NCI-H1105 (cell line): ENCODE measurements at regions not wholly inside any gene's neighbourhood (a gene's known extent, or its start where the extent isn't known, plus 50 kb on each side); places are given as distances from the start of the nearest gene placed in this dataset.

Experiments
- DNase-seq: peaks from one replicate; lab custom pipeline; 2025; lab: John Stamatoyannopoulos, UW

DNA sequence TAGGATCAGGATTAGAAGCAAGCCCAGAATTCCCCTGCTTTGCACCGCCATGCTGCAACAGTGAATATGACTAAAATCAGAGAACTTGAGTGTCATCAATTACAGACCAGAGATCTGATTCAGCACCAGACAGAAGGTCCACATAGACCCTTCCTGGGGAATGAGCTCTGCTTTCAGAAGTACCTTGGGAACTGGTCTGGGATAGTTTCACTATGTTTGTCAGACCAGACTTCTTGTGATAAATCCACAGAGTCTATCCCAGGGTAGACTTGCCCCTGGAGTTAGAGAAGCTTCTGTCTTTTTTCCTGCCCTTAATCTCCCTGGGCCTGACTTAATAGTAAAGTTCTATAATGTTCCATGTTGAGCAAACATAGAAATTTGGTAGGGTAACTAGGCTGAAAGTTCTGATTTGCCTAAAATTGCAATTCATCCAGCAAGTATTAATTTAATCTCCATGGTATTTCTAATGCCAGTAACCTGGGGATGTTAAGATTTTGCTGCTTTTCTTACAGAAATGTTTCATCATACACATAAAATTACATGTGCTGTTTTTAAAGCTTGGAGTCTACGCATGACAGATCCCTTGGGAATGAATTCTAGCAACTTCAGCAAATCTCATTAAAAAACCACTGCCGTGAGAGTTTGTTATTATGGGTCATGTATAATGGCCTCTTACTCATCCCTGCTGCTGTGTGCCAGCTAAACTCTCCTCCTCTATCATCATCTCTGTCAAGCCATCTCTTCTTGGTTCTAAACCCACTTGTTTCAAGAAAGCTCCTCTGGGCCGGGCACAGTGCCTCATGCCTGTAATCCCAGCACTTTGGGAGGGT, 61.3 kb upstream of the METAP2 start:
- DNase-seq, result no peak

DNA sequence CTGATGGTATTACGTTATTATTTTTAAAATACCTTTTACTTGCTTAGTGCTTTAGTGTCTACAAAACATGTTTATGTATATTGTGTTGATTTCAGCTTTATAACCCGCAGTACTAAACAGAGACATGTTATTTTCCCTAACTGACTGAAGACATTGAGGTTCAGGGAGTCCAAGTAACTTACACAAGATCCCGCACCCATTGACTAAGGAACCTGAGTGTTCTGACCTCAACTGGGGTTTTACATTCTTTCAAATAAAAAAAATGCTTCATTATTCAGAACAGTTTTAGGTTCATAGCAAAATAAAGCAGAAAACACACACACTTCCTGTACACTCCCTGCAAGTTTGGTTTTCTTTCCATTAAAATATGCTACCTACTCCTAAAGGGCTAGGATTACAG, 60.4 kb upstream of the METAP2 start:
- DNase-seq, result no peak

DNA sequence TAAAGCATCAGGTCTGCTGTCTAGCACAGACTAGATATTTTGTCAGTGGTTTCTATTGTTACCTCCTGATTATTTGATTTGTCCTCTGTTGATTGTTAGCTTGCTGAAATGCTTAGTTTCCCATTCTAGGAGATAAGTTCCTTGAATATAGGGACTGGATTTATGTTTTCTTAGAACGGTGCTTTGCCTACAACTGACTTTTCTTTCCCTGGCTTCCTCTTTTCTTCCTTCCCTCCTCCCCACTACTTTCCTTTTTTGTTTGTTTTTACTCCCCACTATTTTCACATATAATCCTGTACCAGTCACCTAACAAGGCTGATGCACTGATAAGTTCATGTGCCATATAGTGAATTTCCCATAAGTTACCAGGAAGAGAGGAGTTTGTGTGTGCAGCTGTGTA, 58.5 kb upstream of the METAP2 start:
- no peak for DNase-seq

DNA sequence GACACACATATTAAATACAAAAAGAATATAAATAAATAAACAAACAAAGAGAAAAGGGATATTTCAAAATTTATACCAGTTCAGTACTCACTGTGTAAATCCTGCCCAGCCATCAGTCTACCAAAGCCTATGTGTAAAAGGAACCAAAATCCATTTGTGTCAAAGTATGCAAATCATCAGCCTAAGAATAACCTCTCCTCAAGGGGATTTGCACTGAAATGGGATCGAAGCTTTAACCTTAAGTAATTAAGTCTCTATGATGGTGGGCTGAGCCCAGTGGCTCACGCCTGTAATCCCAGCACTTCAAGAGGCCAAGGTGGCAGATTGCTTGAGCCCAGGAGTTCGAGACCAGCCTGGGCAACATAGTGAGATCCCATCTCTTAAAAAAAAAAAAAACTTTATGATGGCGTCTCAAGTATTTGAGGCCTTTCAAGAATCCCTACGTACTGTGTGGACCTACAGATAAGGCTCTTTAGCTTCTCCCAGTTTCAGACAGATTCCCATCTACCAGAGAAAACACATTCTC, 57.8 kb upstream of the METAP2 start:
- no peak for DNase-seq

DNA sequence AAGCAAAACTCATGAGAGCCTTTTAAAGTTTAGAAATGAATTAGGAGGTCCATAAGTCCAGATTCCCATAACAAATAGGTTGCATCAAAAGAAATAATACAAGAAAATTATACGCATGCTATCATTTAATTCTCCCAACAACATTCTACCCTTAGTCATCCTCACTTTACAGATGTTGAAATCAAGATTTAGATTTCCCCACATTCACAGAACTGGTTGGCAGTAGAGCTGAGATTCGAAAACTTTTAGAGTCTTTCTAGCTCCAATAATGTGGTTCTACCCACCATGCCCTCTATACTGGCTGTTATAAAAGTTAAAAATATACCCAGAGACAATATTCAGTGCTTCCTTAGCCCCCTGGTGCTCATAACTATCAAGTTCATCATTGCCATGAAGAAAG, 56.6 kb upstream of the METAP2 start:
- DNase-seq, result no peak

DNA sequence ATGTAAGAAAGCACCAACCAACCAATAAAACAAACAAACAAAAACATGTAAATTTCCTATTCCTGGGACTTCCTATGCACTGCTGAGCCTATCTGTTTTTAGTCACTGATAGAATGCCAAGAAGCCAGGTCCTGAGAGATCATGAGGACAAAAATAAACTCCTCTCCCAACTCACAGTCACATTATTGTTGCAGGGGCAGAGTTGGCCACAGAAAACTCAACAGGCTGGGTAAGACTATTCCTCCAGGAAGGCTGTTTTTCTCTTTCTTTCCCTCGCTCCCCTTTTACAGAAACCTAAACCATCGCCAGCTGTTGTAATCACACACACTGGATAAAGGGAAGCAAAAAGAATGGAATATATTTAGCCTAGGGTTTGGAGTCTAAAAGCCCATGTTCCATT, 55.8 kb upstream of the METAP2 start:
- DNase-seq, result no peak
